GM21447 (cell line): ENCODE measurements at regions not wholly inside any gene's neighbourhood (a gene's known extent, or its start where the extent isn't known, plus 50 kb on each side); places are given as distances from the start of the nearest gene placed in this dataset.

Experiments
- ATAC-seq: cut with Tn5 transposase; IDR thresholded peaks from one replicate; pipeline ENCODE4 v1.9.1; 2021; ENCODE audit not compliant: unreplicated experiment

DNA sequence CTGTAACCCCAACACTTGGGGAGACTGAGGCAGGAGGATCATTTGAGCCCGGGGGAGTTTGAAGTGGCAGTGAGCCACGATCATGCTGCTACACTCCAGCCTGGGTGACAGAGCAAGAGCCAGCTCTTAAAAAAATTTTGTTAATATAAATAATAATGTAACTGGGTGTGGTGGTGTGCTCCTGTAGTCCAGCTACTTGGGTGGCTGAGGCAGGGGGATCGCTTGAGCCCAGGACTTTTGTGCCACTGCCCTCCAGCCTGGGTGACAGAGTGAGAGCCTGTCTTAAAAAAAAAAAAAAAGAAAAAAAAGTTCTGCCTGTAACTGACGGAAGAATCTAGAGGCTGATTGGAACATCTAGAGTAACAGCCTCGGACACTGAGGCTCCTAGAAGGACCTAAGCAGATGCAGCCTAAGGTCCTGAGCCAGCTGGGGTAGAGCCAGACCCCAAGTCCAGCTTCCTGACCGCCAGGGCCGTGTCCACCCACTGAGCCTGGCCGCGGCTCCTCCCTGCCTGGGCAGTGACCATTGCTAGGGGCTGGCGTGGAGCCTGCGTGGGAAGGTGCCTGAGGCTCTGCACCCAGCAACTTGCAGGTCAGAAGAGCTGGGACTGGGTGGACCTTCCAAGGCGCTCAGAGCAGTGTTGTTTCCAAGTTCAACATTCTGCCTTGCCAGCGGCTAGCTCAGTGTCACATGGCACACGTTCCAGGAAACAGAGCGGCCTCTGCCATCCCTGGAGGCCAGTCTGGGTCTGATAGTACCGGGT lies 209.4 kb upstream of the CIBAR2 start:
- no peak for ATAC-seq

DNA sequence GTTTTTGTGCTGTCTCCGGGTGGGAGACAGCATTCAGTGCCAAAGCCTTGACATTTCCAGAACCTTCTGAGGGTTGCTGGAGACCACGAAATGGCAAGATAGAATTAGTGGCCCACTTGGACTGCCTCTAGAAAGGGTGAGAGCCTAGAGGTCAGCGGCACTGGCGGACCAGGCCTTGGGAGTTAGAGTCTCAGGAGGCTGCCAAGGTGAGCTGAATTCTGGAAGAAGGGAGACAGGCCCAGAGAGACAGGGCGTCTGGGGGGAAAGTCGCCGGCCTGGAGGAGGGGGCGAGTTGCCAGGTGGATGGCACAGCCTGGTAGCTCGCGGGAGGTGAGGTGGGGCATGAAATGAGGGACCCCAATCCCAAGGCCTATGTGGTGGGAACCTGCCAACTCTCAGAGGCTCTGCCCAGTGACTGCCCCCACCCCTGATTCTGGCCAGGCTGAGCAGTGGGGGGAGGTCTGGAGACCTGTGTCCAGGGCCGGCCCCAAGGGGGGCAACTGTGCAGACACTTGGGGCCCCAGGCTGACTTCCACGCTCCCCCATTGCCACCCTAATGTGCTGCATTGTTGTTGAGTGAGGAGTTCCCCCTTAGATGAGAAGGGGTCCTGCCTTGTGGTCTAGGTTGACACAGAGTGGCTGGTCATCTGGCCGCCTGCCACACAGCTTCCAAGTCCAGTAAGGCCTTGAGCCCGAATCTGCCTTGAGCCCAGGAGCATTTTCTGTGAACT lies 211.1 kb upstream of the CIBAR2 start:
- ATAC-seq = no peak

DNA sequence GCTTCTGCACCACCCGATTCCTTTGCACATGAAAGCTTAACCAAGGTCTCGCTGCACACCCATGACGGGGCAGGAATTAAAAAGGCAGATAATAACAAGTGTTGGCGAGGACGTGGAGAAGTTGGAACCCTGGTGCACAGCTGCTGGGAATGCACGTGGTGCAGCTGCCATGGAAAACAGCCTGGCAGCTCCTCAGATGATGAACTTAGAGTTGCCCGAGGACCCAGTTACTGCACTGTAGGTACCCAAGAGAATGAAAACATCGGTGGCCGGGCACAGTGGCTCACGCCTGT lies 211.6 kb upstream of the CIBAR2 start:
- ATAC-seq = no peak

DNA sequence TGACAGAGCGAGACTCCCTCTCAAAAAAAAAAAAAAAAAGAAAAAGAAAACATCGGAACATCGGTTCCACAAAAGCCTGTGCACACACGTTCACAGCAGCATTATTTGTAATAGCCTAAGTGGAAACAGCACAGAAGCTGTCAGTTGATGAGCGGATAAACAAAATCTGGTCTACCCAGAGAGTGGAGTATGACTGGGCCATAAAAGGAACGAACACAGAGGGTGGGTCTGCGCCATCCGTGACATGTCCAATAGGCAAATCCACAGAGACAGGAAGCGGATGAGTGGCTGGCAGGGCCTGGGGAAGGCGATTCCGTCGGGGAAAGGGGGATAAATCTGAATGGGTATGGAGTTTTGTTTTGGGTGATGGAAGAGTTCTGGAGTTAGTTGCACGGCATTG lies 212.2 kb upstream of the CIBAR2 start:
- ATAC-seq = no peak

DNA sequence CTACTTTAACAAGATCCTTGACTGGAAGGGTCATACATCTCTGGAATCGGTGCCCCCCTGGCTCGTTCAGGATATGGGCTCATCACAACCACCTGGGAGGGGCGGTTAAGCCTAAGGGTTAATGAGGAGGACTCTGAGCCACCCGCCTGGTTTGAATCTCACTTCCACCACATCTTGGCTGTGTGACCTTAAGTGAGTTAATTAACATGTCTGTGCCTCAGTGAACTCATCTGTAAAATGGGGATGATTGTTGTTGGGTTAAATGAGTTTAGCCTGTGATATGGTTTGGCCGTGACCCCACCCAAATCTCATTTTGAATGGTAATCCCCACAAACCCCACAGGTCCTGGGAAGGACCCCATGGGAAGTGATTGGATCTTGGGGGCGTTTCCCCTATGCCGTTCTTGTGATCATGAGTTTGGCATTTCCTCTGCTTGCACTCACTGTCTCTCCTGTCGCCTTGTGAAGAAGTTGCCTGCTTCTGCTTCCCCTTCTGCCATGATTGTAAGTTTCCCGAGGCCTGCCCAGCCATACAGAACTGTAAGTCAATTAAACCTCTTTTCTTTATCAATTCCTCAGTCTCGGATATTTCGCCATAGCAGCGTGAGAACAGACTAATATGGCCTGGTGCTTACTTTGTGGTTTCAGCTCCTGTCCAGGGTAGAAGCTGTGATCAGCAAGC lies 214.0 kb upstream of the CIBAR2 start:
- ATAC-seq = no peak

DNA sequence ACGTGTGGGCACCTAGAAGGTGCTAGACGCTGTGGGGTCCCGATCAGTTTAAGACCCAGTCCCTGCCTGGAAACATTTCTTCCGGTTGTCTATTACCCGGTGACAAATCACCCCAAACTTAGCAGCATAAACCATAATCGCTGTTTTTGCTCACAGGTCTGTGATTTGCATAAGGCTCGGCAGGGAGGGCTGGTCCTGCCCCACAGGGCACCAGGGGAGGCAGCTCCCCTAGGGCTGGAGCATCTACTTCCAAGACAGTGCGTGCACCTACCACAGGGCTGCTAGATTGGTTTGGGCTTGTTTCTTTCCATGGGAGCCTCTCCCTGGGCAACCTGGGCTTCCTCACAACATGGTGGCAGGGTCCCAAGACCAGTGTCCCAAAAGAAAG lies 214.5 kb upstream of the CIBAR2 start:
- no peak for ATAC-seq

DNA sequence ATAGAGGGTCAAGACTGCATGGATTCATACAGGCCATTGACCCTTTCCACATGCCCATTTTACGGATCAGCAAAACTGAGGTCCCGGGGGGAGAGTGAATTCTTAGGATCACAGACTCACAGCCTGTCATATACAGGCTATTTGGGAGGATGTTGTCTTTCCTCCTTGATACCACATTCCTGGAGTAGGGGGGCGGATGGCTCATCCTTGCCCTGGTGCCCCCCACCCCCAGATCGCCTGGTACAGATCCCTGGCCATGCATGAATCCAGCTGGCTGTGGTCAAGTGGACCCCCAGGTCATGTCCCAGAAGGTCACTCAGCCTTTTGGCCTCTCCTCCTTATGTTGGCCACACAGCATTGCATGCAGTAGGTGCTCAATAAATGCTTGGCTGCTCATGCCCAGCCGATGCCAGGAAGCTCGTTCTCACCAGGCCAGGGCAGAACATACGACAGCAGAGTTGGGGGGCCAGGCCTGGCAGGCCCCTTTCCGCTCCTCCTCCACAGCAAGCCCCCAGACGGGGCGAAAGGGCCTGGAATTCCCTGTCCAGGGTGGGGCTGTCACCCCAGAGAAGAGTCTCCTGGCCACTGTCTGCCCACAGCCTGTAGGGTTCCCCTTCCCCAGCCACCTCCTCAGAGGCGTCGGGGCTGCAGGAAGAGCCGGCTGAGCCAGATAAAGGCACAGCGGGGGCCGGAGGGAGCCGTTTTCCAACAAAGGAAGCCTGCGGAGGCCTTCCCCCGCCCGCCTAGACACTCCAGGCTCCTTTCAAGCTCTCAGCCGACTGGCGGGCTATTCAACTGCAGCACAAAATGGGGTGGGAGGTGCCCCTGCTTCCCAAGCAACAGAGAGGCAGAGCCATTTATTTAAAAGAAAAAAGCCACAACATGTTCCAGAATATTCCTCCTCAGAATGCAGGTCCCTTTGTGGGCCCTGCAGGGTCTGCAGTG lies 215.7 kb upstream of the CIBAR2 start:
- no peak for ATAC-seq

DNA sequence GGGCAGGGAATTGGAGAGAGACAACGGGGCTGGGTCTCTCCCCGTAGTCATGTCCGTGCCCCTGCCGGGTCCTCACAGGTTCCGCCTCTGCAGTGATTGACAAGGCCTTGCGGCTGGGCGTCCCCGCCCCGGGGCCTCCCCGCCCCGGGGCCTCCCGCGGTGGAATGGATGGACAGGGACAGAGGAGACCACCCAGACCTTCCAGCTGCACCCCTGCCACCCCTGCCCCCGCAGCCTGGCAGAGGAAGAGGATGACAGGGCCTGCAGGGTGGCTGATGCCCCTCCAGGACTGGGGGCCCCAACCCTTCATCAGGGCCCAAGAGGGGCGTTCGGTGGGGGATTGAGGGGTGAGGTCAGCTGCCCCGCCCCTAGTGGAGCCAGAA lies 216.4 kb upstream of the CIBAR2 start:
- ATAC-seq = no peak

DNA sequence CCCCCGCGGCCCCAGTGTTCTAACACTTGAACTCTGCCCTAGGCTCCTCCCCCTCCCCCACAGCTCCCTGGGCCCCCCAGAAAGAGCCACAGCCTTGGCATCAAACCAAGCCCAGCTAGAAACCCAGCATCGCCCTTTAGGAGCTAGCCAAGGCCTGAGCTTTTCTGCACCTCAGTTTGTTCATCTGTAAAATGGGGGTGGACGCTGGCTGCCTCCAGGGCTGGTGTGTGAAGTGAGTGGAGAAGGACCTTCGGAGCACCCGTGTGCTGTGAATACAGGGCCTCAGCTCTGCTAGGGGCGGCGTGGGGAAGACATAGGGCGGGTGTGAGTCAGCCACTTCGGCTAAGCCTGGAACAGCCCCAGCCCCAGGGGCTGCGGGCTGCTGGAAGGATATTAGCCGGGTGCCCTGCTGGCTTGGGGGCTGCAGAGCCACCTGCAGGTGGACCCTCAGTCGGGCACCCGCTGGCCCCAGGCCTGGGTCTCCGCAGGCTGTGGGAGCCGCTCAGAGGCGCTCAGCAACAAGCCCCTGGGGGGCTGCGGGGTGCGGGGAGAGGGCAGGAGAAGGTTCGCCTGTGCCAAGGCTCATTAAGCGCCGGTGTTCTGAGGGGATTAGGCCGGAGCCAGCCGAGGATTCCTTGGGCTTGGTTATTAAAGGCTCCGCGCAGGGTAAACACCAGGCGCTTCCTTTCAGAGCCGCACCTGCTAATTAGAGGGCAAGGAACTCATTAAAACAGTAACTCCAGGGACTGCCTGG lies 217.0 kb upstream of the CIBAR2 start:
- ATAC-seq = no peak

DNA sequence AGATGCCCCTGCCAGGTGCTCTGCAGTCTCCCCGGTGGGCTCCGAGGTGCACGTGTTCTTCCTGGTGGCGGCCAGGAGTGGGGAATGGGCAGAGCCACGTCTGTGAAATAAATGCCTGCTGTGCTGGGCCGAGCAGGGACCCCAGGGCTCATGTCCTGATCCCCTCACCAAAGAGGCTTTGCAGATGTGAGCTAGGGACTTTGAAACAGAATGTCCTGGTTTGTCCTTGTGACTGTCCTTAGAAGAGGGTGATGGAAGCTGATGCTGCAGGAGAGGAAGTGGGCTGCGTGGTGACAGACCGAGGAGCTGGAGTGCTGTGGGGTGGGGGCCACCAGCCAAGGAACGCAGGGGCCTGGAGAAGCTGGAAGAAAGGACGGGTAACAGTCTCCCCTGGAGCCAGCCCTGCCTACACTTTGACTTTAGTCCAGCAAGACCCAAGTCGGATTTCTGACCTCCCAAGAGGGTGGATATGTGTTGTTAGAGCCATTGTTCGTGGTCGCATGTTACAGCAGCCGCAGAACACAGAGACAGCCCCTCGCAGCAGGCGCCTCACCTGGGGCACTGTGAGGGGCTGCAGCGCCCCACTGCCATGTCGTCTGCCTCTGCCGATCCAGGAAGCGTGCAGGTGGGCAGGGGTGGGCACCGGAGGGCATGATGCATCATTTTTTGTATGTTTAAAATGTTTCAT lies 217.9 kb upstream of the CIBAR2 start:
- ATAC-seq = no peak

DNA sequence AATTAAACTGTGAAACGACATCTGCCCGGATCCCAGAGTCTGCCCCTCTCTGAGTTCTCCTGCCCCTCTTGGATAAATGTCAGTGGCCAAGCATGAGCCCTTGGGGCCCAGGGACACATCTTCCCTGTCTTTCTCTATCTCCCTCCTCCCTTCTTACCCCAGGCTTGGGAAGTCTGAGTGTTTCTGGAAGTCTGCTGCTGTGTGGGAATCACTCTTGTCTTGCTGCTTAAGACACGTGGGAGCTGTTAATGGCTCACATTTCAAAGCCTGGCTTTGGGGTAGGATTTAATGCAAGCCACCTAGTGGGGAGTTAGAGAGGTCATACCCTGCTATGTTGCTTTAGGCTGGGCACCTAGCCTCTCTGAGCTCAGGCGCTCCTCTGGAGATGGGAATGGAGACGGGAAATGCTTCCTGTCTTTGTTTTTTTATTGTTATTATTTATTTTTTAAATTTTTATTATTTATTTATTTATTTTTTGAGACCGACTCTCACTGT lies 218.5 kb upstream of the CIBAR2 start:
- ATAC-seq = no peak

DNA sequence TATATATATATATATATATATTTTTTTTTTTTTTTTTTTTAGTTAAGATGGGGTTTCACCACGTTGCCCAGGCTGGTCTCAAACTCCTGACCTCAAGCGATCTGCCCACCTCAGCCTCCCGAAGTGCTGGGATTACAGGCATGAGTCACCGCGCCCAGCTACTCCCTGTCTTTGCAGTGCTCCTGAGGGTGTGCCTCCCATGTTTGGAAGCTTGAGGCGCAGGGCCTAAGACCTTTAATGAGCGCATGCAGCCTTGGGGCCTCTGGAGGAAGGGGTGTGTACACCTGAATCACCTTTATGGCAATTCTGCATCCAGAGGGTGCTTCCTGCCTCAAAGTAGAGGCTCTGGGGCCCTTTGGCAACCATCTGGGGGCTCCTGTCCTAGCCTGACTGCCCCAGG lies 219.4 kb upstream of the CIBAR2 start:
- no peak for ATAC-seq

DNA sequence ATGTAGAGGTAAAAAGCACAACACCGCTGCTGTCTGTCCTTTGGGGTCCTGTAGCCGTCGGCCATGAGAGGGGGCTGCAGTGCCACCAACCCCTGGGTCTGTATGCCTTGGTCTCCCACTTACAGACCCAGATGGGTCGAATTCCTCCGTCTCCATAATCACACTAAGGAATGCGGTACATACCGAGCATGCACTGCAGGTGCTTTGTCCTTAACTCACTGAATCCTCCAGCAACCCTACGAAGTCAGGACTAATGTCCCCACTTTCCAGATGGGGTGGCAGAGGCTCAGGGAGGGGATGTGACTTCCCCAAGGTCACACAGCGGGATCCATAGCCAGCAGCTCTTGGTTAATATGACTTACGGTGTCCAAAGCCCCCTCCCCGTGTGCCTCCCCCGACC lies 219.9 kb upstream of the CIBAR2 start:
- no peak for ATAC-seq

DNA sequence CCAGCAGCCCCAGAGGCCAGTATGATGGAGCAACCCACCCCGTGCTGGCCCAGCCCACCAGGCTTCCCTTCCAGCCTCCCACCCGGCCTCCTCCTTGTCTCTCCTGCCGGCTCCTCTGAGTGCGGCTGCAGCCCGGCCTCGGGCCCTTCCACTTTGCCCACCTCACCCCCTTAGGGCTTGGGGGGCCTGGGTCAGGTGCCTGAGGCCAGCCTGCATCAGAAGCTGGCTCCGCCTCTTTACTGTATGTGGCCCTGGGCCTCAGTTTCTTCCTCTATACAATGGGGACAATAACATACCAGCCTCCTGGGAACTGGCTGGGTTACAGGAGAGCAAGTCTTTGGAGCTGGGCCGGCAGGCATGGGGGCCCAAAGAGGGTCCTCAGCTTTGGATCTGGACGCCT lies 221.1 kb upstream of the CIBAR2 start:
- ATAC-seq = no peak

DNA sequence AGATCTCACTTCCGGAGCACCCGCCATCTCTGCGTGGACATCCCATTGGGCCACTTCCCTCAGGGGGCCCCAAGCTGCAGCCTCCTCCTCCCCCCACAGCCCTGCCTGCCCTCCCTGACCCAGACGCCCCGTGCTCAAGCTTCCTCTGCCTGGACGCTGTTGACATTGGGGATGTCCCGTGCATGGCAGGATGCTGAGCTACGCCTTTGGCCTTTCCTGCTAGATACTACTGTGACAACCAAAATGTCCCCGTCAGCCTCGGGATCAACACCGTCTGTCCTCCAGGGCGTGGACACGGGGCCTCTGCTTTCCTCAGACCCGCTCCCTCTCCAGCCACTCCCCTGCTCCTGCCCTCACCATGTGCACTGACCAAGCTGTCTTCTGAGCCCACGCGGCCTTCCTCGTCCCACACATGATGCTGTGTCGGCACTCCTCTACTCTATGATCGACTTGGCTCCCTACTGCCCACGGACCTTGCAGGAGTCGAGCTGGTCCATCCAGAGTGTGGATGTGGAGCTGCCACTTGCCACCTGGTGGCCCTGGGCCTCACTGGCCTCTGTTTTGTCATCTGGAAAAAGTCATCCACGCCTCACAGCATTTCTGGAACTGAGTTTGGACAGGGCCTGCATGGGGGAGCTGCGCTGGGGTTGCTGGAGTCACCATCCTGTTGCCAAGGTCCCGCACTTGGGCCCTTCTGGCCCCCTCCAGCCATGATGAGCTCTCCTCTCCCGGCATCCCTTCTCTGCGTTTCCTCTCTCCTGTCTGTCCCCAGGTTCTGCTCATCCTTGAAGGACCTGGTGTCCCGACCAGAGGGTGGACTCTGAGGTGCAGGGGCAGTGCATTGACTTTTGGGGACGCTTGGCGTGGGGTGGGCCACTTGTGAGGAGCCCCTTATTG lies 221.7 kb upstream of the CIBAR2 start:
- ATAC-seq = no peak

DNA sequence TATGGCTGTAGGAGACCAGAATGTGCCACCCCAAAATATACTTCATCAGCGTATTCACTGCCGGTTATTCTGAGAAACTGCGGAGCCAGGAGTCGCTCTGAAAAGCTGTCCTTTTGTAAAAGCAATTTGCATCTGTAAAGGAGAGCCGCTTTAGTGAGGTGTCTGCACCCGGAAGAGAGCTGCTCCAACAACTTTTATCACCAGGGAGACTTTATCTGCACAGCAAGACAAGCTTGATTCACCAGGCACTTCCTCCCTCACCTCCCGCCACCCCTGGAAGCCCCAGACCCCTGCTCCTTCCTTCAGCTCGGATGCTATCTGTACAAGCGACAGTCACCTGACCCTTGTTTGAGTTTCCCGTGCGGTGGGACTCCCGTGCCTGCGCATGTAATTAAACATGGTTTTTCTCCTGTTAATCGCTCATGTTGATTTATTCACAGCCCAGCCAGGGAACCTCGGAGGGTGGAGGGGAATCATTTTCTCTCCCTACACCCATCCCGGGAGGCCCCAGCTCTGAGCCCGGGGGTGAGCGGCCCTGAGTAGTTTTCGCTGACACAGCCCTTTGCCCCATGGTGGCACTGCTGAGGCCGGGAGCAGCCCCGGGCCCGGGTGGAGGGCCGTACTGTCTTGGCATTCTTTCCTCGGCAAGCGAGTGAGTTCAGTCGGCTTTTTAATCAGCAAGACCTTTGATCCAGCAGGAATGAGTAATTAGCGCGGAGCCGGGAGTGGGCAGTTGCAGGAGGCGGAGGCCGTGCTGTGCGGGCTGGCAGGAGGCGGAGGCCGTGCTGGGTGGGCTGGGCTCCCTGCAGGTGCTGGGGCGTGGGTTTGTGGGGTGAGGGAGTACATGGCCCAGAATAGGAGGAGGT lies 222.7 kb upstream of the CIBAR2 start:
- no peak for ATAC-seq

DNA sequence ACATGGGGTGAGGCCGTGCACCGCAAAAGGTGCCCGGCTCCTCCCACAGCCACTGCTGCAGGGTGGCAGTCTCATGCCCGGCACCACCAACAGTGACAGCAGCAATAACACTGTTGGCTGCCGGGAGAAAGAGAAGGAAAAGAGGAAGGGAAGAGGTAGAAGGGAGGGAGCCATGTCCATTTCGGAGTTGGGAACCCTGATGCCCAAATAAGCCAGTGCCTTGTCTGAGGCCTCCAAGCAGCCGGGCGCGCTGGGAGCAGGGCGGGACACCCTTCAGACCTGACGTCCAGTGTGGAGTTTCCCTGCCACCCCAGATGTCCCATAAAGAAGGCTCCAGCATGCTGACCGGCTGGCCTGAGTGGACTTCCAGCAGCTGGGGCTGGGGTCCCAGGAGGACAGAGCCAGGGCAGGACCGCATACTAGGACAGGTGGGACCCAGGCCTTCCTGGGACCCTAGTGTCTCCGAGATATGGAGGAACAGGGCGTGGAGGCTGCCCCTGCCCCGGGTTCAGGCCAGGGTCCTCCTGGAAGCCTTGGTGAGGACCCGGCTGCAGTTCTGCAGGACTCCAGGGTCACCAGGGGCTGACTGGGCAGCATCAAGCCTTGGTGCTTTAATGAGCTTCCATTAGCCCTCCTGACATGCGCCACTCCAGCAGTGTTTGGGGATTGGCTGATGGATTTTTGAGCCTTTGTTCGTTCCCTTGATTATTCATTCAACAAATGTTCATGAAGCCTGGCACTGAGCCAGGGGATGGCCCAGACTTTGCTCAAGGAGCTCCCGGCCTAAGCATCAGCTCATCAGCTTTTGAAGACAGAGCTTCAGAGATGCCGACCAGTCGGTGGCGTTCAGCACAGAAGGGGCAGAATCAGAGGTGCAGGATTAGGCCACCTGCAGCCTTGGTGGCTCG lies 223.6 kb upstream of the CIBAR2 start:
- no peak for ATAC-seq
